OCI-LY1 (cell line): ENCODE measurements at regions not wholly inside any gene's neighbourhood (a gene's known extent, or its start where the extent isn't known, plus 50 kb on each side); places are given as distances from the start of the nearest gene placed in this dataset.
"Not testable (repeated sequence)": the region's sequence is repeated elsewhere in the genome, so short reads cannot be mapped to it uniquely, and the experiment has no call there.

Experiments used
- H2AFZ ChIP-seq: fragments of 200-600 bp; sonication (generic), shearing (Covaris generic); 2 replicates; pipeline ENCODE4 v1.6.0; 2014; ENCODE audit warnings: antibody characterized with exemption, mild to moderate bottlenecking, low read length
- H3F3A ChIP-seq: fragments of 200-600 bp; sonication (generic), shearing (Covaris generic); 2 replicates; pipeline ENCODE4 v1.6.0; 2014; ENCODE audit warnings: mild to moderate bottlenecking, antibody characterized with exemption, low read length, moderate library complexity; ENCODE audit not compliant: insufficient read depth
- H3K27ac ChIP-seq: fragments of 200-600 bp; sonication (generic); 2 replicates; pipeline ENCODE4 v1.5.1; 2014; ENCODE audit warnings: low read length, mixed run types, mild to moderate bottlenecking, low read depth; ENCODE audit not compliant: poor library complexity, severe bottlenecking
- H3K27me3 ChIP-seq: fragments of 200-600 bp; sonication (generic); 2 replicates; pipeline ENCODE4 v1.6.0; 2014; ENCODE audit warnings: antibody characterized with exemption, mild to moderate bottlenecking, low read length, moderate library complexity; ENCODE audit not compliant: insufficient read depth
- H3K36me3 ChIP-seq: fragments of 200-600 bp; sonication (generic); 2 replicates; pipeline ENCODE4 v1.6.1; 2014; ENCODE audit warnings: mild to moderate bottlenecking, antibody characterized with exemption, low read length, moderate library complexity, mixed read lengths; ENCODE audit not compliant: insufficient read depth
- H3K4me1 ChIP-seq: fragments of 200-600 bp; sonication (generic); 2 replicates; pipeline ENCODE4 v1.5.1; 2014; ENCODE audit warnings: mild to moderate bottlenecking, low read length, moderate library complexity; ENCODE audit not compliant: insufficient read depth, severe bottlenecking
- H3K4me2 ChIP-seq: fragments of 200-600 bp; sonication (generic), shearing (Covaris generic); 2 replicates; pipeline ENCODE4 v1.6.1; 2014; ENCODE audit warnings: low read length
- H3K4me3 ChIP-seq: fragments of 200-600 bp; sonication (generic); 2 replicates; pipeline ENCODE4 v1.5.1; 2014; ENCODE audit warnings: low read length, low read depth, mild to moderate bottlenecking, mixed read lengths; ENCODE audit not compliant: poor library complexity, severe bottlenecking
- H3K79me2 ChIP-seq: fragments of 200-600 bp; shearing (Covaris generic); 2 replicates; pipeline ENCODE4 v1.6.1; 2016; ENCODE audit warnings: mixed run types, low read length, mixed read lengths; ENCODE audit not compliant: insufficient read depth
- H3K9ac ChIP-seq: fragments of 200-600 bp; sonication (generic), shearing (Covaris generic); 2 replicates; pipeline ENCODE4 v1.6.1; 2014; ENCODE audit warnings: mild to moderate bottlenecking, low read length, mixed read lengths
- H3K9me2 ChIP-seq: fragments of 200-600 bp; sonication (generic), shearing (Covaris generic); 2 replicates; pipeline ENCODE4 v1.6.1; 2014; ENCODE audit warnings: low read depth, mild to moderate bottlenecking, low read length, mixed read lengths
- H3K9me3 ChIP-seq: fragments of 200-600 bp; shearing (Covaris generic); 2 replicates; pipeline ENCODE4 v1.6.1; 2014; ENCODE audit warnings: low read length, mixed read lengths
- H4K20me1 ChIP-seq: fragments of 200-600 bp; sonication (generic), shearing (Covaris generic); 2 replicates; pipeline ENCODE4 v1.6.0; 2016; ENCODE audit warnings: mild to moderate bottlenecking, low read length; ENCODE audit not compliant: insufficient read depth
- EZH2 ChIP-seq: fragments of 200-600 bp; sonication (generic), shearing (Covaris generic); IDR thresholded peaks from 2 replicates; pipeline ENCODE4 v1.8.0; 2017; ENCODE audit warnings: borderline replicate concordance, mixed run types, mild to moderate bottlenecking, antibody characterized with exemption, low read length, moderate library complexity, mixed read lengths
- TF ChIP-seq, protein P1 (sequence below): fragments of 200-600 bp; sonication (generic), shearing (Covaris generic); IDR thresholded peaks from 2 replicates; pipeline ENCODE4 v1.5.1; 2017; ENCODE audit warnings: mild to moderate bottlenecking, antibody characterized with exemption, low read length, moderate library complexity, mixed read lengths

GRCh38 chr5:102627315-102627714 lies 127.8 kb upstream of the PAM start:
- Histone ChIP-seq H3K4me3 (no peak overlapping the region), H3K27me3 (no peaks in the 10 kb centered on the region), H3K9me2 (no peaks in the 10 kb centered on the region), H3F3A (no peaks in the 10 kb centered on the region), H3K9me3 (no peaks in the 10 kb centered on the region), H3K4me1 (no peaks in the 10 kb centered on the region), H3K79me2 (no peaks in the 10 kb centered on the region), H3K4me2 (no peak overlapping the region), H2AFZ (no peak overlapping the region), H3K9ac (no peak overlapping the region), H3K36me3 (no peaks in the 10 kb centered on the region), H4K20me1 (no peaks in the 10 kb centered on the region), H3K27ac (no peak overlapping the region)
- no peak for TF ChIP-seq EZH2

DNA sequence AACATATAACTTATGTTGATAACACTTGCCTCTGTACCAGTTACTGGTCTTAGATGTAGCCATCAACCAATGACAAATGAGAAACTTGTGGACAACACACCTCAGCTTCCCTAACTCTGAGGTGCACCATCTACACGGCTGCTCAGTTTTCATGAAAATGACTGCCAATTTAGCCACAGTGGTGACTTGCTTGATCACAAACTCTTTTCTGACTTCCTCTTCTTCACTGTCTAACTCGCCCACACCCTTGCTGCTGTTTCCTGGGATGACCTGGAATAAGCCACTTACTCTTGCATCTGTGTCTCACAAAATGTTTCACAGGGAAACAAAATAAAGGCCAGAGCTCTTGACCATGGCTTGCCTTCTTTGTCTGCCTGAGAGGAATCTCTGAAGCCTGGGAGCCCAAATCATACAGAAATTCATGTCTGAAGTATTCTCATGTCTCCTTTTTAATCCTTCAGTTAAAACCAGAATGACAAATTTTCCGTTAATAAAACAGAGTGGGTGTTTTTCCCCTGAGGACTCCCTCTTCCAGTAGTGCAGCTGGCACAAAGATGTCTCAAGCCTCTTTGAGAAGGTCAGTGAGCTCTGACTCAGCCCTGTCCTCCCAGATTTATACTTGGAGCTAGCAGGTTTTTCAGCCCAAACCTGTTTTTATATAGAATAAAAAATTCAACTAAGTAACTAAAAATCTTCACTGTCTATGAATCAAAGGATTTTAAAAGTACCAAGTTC lies 126.5 kb upstream of the PAM start:
- H3K4me3 ChIP-seq: no peak overlapping the region
- no peak overlapping the region for H3K4me2 ChIP-seq
- no peaks in the 10 kb centered on the region for H3K9me2 ChIP-seq
- H3F3A ChIP-seq: no peaks in the 10 kb centered on the region
- H3K79me2 ChIP-seq: no peaks in the 10 kb centered on the region
- H2AFZ ChIP-seq: no peak overlapping the region
- TF ChIP-seq, protein P1, sequence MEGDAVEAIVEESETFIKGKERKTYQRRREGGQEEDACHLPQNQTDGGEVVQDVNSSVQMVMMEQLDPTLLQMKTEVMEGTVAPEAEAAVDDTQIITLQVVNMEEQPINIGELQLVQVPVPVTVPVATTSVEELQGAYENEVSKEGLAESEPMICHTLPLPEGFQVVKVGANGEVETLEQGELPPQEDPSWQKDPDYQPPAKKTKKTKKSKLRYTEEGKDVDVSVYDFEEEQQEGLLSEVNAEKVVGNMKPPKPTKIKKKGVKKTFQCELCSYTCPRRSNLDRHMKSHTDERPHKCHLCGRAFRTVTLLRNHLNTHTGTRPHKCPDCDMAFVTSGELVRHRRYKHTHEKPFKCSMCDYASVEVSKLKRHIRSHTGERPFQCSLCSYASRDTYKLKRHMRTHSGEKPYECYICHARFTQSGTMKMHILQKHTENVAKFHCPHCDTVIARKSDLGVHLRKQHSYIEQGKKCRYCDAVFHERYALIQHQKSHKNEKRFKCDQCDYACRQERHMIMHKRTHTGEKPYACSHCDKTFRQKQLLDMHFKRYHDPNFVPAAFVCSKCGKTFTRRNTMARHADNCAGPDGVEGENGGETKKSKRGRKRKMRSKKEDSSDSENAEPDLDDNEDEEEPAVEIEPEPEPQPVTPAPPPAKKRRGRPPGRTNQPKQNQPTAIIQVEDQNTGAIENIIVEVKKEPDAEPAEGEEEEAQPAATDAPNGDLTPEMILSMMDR: no peak
- TF ChIP-seq EZH2: no peak
- no peak overlapping the region for H3K9ac ChIP-seq
- no peaks in the 10 kb centered on the region for H3K9me3 ChIP-seq
- no peaks in the 10 kb centered on the region for H4K20me1 ChIP-seq
- H3K27ac ChIP-seq: no peak overlapping the region
- no peaks in the 10 kb centered on the region for H3K36me3 ChIP-seq
- H3K4me1 ChIP-seq: no peaks in the 10 kb centered on the region
- H3K27me3 ChIP-seq: no peaks in the 10 kb centered on the region

DNA sequence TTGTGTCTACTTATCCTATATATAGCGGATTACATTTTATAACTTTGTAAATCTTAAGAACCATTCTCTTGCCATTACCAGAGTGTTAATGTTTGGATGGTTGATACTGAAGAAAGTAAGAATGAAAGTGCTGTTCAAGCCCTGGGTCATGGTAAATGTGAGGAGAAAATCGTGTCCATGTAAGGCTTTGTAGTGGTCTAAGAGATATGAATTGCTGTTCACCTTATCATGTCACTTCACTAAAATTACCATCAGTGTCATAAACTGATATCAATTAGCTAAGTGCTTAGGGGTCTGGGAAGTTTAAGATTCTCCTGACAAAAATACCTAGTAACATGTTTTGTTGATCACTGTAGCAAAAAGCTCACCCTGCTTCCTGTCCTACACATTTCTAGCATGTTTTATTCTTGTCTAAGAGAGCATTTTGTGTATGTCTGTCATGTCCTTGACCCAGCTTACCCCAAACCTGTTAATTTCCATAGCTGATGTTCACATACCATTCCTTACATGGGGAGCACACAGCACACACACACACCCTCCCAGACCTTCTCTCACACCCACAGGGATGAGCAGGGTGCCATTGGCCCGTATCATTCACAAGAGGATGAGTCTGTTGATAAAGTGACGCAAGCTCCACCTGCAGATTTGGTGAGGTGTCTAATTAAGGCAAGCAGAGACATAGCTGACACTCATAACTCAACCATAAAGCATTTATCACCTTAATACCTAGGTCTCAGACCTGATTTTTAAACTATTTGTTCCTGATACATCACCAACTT lies 125.1 kb upstream of the PAM start:
- Histone ChIP-seq H4K20me1 (no peaks in the 10 kb centered on the region), H3K79me2 (no peaks in the 10 kb centered on the region), H3F3A (no peaks in the 10 kb centered on the region), H3K4me2 (no peak overlapping the region), H3K27ac (no peak overlapping the region), H3K9me3 (no peaks in the 10 kb centered on the region), H3K4me3 (no peak overlapping the region), H3K9ac (no peak overlapping the region), H3K27me3 (no peaks in the 10 kb centered on the region), H2AFZ (no peak overlapping the region), H3K4me1 (no peaks in the 10 kb centered on the region), H3K36me3 (no peaks in the 10 kb centered on the region), H3K9me2 (no peaks in the 10 kb centered on the region)
- TF ChIP-seq, protein P1: no peak
- no peak for TF ChIP-seq EZH2

GRCh38 chr5:102635399-102635798 lies 119.7 kb upstream of the PAM start:
- not testable (repeated sequence) for H4K20me1 ChIP-seq, H3K36me3 ChIP-seq, H3K79me2 ChIP-seq, H3K9me3 ChIP-seq, H3K9me2 ChIP-seq, H3K9ac ChIP-seq, H3K27me3 ChIP-seq, H3K4me3 ChIP-seq, H3K4me2 ChIP-seq, H3F3A ChIP-seq, H2AFZ ChIP-seq, H3K4me1 ChIP-seq, H3K27ac ChIP-seq
